ENCODE measurements at regions not wholly inside any gene's neighbourhood (a gene's known extent, or its start where the extent isn't known, plus 50 kb on each side); places are given as distances from the start of the nearest gene placed in this dataset.

- Histone ChIP-seq H3K9me3 (no peaks in the 10 kb centered on the region), H3K4me1 (no peaks in the 10 kb centered on the region), H3K4me3 (no peak overlapping the region), H3K36me3 (replicated peaks in 1 of 2; ENCODE audit: insufficient read depth in 1 of 2, low read depth in 2 of 2) (no peaks in the 10 kb centered on the region), H3K27me3 (no peaks in the 10 kb centered on the region), H3K27ac (no peak overlapping the region)
- TF ChIP-seq CTCF (IDR thresholded peaks at IDR 0.05), result no peak
- TF ChIP-seq POLR2A (IDR thresholded peaks at IDR 0.05), result no peak
- 49 to 56% methylated on average over 4 of the region's 4 CpGs for WGBS, 2 donors
- intact Hi-C loops (cut with DNase I), result no loop called here
- ATAC-seq (no peak), DNase-seq (no peak)
Measured at GRCh38 chr13:99704390-99704789, 203.1 kb downstream of the TM9SF2 start.

GRCh38 chr13:99703908-99704307, 202.6 kb downstream of the TM9SF2 start:
- intact Hi-C loops (cut with DNase I), result no loop called here
- Histone ChIP-seq H3K9me3 (no peaks in the 10 kb centered on the region), H3K36me3 (replicated peaks in 1 of 2; ENCODE audit: insufficient read depth in 1 of 2, low read depth in 2 of 2) (no peaks in the 10 kb centered on the region), H3K4me1 (no peaks in the 10 kb centered on the region), H3K4me3 (no peak overlapping the region), H3K27ac (no peak overlapping the region), H3K27me3 (no peaks in the 10 kb centered on the region)
- ATAC-seq, result no peak
- TF ChIP-seq POLR2A (IDR thresholded peaks at IDR 0.05) (no peak), CTCF (IDR thresholded peaks at IDR 0.05) (no peak)
- DNase-seq, result no peak

- H3K36me3 ChIP-seq (replicated peaks in 1 of 2; ENCODE audit: insufficient read depth in 1 of 2, low read depth in 2 of 2), result no peaks in the 10 kb centered on the region
- no peak overlapping the region for H3K27ac ChIP-seq
- TF ChIP-seq POLR2A (IDR thresholded peaks at IDR 0.05) (no peak), CTCF (IDR thresholded peaks at IDR 0.05) (no peak)
- ATAC-seq (no peak), DNase-seq (no peak)
- no peaks in the 10 kb centered on the region for H3K4me1 ChIP-seq
- H3K4me3 ChIP-seq, result no peak overlapping the region
- no peaks in the 10 kb centered on the region for H3K27me3 ChIP-seq
- 86% methylated on average over 9 of the region's 9 CpGs for WGBS, 2 donors
- intact Hi-C loops (cut with DNase I), result no loop called here
- no peaks in the 10 kb centered on the region for H3K9me3 ChIP-seq
Measured at GRCh38 chr13:99702687-99703319, 201.5 kb downstream of the TM9SF2 start.

GRCh38 chr13:99700468-99700867, 199.2 kb downstream of the TM9SF2 start:
- H3K27me3 ChIP-seq, result no peaks in the 10 kb centered on the region
- ATAC-seq (no peak), DNase-seq (no peak)
- TF ChIP-seq CTCF (IDR thresholded peaks at IDR 0.05), result no peak
- no peak for TF ChIP-seq POLR2A (IDR thresholded peaks at IDR 0.05)
- H3K4me3 ChIP-seq, result no peak overlapping the region
- no peak overlapping the region for H3K27ac ChIP-seq
- H3K9me3 ChIP-seq, result no peaks in the 10 kb centered on the region
- no peaks in the 10 kb centered on the region for H3K4me1 ChIP-seq
- H3K36me3 ChIP-seq (replicated peaks in 1 of 2; ENCODE audit: insufficient read depth in 1 of 2, low read depth in 2 of 2), result no peaks in the 10 kb centered on the region
- 88% methylated on average over 7 of the region's 7 CpGs for WGBS, 2 donors
- intact Hi-C loops (cut with DNase I), result no loop called here

GRCh38 chr13:99698816-99699099, 197.5 kb downstream of the TM9SF2 start:
- Histone ChIP-seq H3K27me3 (no peaks in the 10 kb centered on the region), H3K4me3 (no peak overlapping the region), H3K36me3 (replicated peaks in 1 of 2; ENCODE audit: insufficient read depth in 1 of 2, low read depth in 2 of 2) (no peaks in the 10 kb centered on the region), H3K4me1 (no peaks in the 10 kb centered on the region), H3K9me3 (no peaks in the 10 kb centered on the region), H3K27ac (no peak overlapping the region)
- 32 to 55% methylated on average over 3 of the region's 3 CpGs for WGBS, 2 donors
- intact Hi-C loops (cut with DNase I), result no loop called here
- TF ChIP-seq CTCF (IDR thresholded peaks at IDR 0.05) (no peak), POLR2A (IDR thresholded peaks at IDR 0.05) (no peak)
- no peak for DNase-seq
- ATAC-seq, result no peak
